Sigmoid colon (tissue), 4 donors: ENCODE measurements at regions not wholly inside any gene's neighbourhood (a gene's known extent, or its start where the extent isn't known, plus 50 kb on each side); places are given as distances from the start of the nearest gene placed in this dataset.

Experiments used
- CTCF ChIP-seq, 4 experiments: fragments of 450-650 bp in 3 of 4; fragments of 200-600 bp in 1 of 4; IDR thresholded peaks; one replicate each; pipeline ENCODE4 v1.5.1; 2016 to 2019; ENCODE audit warnings: antibody characterized with exemption in 4 of 4, mild to moderate bottlenecking in 3 of 4, moderate library complexity in 2 of 4
- POLR2AphosphoS5 ChIP-seq, 4 donors: sonication (generic); formaldehyde crosslinking; IDR thresholded peaks; one replicate each; pipeline ENCODE4 v1.6.1; 2017; ENCODE audit warnings: antibody characterized with exemption in 4 of 4

GRCh38 chr6:117076076-117076475, 189.3 kb upstream of the VGLL2 start:
- TF ChIP-seq CTCF (IDR thresholded peaks at IDR 0.05) (no peak), POLR2AphosphoS5 (IDR thresholded peaks at IDR 0.05) (no peak)
